GM08714 (cell line): ENCODE measurements at regions not wholly inside any gene's neighbourhood (a gene's known extent, or its start where the extent isn't known, plus 50 kb on each side); places are given as distances from the start of the nearest gene placed in this dataset.

ENCODE experiments used
- H3K4me3 ChIP-seq: fragments of 200-500 bp; sonication (Bioruptor generic); 2 replicates; pipeline ENCODE4 v1.5.1; 2014; ENCODE audit warnings: mild to moderate bottlenecking, low read length, inconsistent platforms
- ZNF274 ChIP-seq: IDR thresholded peaks from 2 replicates; pipeline ENCODE4 v1.6.1; 2012; ENCODE audit warnings: mild to moderate bottlenecking, low read depth, low read length

GRCh38 chr5:8660133-8660893, 791.4 kb downstream of the MTRR start:
- no peak for TF ChIP-seq ZNF274

GRCh38 chr5:8663374-8663773, 794.4 kb downstream of the MTRR start:
- no peak overlapping the region for H3K4me3 ChIP-seq
- no peak for TF ChIP-seq ZNF274

More at GRCh38 chr5:8660133-8660893, 791.4 kb downstream of the MTRR start:
- no peak overlapping the region for H3K4me3 ChIP-seq

DNA sequence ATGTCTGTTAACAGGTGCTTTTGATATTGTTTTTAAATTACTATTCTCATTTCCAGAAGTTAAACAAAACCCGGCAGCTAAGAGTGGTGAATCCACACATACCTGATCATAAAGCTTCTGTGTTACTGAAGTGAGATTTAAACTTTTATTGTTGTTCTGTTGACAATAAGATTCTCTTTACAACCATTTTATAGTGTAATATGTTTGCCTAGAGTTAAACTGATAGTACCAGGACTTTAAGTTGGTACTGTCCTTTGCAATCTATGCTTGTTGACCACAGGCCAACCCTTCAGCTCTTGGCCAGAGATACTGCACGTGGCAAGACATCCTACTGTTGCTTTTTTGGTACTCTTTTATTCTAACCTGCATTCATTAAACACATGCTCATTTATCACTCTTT, 806.2 kb downstream of the MTRR start:
- H3K4me3 ChIP-seq, result no peak overlapping the region
- TF ChIP-seq ZNF274, result no peak

GRCh38 chr5:8676695-8677094, 807.7 kb downstream of the MTRR start:
- no peak for TF ChIP-seq ZNF274
- no peak overlapping the region for H3K4me3 ChIP-seq

- TF ChIP-seq ZNF274, result no peak
These were observed 813.4 kb downstream of the MTRR start for GRCh38 chr5:8682381-8682780.

GRCh38 chr5:8683496-8683895, 814.5 kb downstream of the MTRR start:
- no peak for TF ChIP-seq ZNF274
- no peak overlapping the region for H3K4me3 ChIP-seq

More at GRCh38 chr5:8682381-8682780, 813.4 kb downstream of the MTRR start:
- no peak overlapping the region for H3K4me3 ChIP-seq

DNA sequence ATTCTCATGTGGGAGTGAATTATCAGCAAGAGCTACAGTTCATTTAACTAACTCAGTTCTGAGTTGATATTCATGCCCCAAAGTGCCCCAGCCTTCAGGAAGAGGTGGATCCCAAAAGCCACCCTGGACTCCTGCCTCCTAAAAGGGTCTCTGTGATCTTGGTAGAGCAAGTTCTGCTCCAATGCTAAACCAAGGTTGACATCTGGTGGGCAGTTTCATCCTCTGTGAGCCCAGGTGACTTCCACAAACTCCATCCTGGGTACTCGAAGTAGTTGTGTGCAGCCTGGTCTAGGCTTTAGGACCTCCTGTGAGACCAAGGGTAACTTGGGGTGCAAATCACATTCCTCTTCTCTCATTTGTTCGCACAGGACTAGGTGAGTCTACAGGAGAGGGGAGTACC, 816.8 kb downstream of the MTRR start:
- no peak overlapping the region for H3K4me3 ChIP-seq
- TF ChIP-seq ZNF274, result no peak

GRCh38 chr5:8686707-8687106, 817.8 kb downstream of the MTRR start:
- no peak overlapping the region for H3K4me3 ChIP-seq
- TF ChIP-seq ZNF274, result no peak

DNA sequence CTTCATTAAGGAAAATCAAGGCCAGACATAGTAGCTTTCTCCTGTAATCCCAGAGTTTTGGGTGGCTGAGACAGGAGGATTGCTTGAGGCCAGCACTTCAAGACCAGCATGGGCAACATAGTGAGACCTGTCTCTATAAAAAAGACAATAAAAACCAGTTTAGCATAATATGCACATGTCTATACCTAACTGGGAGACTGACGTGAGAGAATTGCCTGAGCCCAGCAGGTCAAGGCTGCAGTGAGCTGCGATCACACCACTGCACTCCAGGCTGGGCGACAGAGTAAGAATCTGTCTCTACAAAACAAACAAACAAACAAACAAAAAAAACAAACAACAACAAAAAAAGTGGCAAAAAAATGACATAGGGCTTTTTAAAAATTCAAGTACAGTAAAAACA, 820.8 kb downstream of the MTRR start:
- TF ChIP-seq ZNF274, result no peak
- no peak overlapping the region for H3K4me3 ChIP-seq

DNA sequence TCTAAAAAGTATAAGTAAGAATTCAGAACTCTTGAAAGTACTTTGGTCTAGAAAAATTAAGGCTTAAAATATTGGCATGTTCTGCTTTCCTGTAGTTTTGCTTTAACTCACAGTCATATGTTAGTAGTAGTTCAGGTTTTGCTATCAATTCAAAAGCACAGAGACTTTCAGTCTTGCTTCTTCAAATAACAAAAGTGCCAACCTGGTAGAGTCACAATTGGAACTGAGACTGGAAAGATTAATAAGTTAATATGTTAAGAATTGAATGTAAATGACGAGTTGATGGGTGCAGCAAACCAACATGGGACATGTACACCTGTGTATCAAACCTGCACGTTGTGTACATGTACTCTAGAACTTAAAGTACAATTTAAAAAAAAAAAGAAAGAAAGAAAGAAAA, 822.3 kb downstream of the MTRR start:
- H3K4me3 ChIP-seq, result no peak overlapping the region
- no peak for TF ChIP-seq ZNF274

GRCh38 chr5:8693341-8693844, 824.4 kb downstream of the MTRR start:
- no peak overlapping the region for H3K4me3 ChIP-seq
- TF ChIP-seq ZNF274, result no peak

DNA sequence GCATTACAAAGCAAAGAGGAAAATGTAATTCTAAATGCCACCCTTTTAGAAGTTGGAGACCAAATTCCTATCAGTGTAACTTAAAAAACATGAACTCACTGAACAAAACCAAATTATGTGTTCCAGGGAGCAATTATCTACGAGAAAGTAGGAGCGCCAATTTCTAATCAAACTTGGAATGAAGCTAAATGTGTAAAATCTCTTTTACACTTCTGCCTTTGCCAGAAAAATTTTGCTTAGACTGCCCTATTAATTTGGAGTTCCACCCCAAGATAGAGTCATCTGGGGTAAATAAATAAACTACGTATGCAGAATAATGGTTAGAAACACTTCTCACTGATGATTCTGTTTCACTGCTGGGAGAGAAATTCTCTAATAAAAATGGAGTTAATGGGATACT, 825.6 kb downstream of the MTRR start:
- H3K4me3 ChIP-seq, result no peak overlapping the region
- TF ChIP-seq ZNF274, result no peak

DNA sequence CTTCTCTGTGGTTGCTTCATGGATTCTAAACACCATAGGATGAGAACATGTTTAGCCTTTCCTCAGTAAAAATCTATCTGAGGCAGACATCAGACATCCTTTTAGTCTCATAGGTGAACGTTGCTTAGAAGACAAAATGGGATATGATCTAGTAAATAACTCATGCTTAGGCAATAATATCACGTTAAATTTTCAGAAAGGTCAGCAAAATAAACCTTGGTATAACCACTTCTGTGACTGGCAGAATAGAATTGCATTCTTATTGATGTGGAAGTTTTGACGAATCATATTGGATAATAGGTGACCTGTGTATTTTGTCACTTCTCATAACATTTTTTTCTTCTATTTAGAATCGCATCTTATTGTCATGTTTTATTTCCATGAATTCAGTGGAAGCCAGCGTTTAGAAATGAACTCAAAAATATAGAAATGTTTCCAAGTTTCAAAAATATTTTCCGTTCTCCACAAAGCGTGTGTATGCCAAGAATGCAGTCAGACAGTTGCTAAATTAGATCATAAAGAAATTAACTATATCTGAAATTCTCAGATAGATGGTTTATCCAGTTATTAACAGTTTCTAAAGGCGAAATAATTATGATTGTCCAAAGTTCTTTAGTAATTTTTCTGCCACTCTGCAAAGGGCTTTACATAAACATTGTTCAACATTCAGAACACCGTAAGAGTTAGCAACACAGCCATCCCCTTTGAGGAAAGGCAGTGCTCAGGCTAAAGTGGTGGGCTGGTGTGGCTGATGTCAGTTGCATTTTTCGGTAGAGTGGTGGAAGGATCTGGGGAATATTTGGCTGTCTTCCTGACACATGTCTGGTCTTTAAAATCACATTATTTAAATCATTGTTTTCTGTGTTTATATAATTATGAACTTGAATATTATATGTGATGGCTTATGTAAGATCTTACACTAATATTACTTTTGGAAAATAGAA, 827.2 kb downstream of the MTRR start:
- TF ChIP-seq ZNF274, result no peak
- no peak overlapping the region for H3K4me3 ChIP-seq

- TF ChIP-seq ZNF274, result no peak
- H3K4me3 ChIP-seq, result no peak overlapping the region
These were observed 831.3 kb downstream of the MTRR start for GRCh38 chr5:8700222-8700621.

- no peak for TF ChIP-seq ZNF274
- H3K4me3 ChIP-seq, result no peak overlapping the region
These were observed 831.7 kb downstream of the MTRR start for GRCh38 chr5:8700671-8701070.
